HG02610 (cell line): ENCODE measurements at regions not wholly inside any gene's neighbourhood (a gene's known extent, or its start where the extent isn't known, plus 50 kb on each side); places are given as distances from the start of the nearest gene placed in this dataset.

Experiments used
- ATAC-seq: cut with Tn5 transposase; IDR thresholded peaks from one replicate; pipeline ENCODE4 v1.9.1; 2021; ENCODE audit warnings: mild to moderate bottlenecking, moderate library complexity; ENCODE audit not compliant: unreplicated experiment

DNA sequence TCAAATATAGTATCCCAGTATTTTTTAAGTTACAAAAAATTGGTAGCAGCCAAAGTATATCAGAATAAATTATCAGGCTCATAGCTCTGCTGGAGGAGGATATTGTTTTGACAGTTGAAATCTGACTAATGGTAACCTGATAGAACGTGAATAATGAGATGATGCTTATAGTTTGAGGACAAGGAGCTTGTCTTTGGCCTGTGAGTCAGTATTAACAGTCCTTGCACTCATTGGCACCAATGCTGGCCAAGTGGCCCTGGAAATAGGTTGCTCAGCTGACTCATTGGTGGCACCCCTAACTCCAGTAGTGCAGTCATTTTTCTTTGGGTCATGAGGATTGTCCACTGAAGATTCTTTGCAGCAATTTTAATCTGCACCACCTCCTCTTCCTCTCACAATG lies 203.3 kb upstream of the JADE1 start:
- no peak for ATAC-seq

DNA sequence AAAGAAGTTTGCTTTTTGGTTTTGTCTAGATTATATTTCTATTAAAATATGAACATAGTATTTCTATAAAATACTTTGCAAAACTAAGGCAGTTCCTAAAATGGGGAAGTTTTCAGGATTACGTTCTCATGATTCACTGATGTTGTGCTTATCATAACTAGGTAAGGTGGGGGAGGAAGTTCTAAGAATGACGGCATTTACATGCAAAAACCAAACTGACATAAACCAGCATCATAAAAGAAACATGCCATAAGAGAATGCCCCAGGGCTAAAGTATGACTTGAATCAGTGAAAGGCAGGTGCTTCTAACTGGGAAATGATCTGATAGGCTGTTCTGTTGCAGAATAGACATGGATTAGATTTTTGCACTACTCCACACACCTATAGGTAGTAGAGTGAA lies 204.7 kb upstream of the JADE1 start:
- no peak for ATAC-seq

DNA sequence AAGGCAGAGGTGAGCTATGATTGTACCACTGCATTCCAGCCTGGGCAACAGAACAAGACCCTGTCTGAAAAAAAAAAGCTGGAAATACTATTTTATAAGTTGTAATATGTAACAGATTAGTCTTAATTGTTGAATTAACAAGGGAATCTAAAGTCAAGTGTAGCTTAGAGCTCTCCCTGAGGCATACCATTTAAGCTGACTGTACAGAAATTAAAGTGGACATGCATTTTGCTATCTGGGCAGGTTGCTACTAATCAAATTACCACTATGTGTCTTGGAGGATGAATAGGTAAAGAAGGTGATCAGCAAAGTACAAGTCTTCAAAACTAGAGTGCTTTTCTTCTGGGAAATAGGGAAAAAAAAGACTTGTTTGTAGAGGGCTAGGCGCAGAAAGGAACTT lies 205.3 kb upstream of the JADE1 start:
- ATAC-seq, result no peak

DNA sequence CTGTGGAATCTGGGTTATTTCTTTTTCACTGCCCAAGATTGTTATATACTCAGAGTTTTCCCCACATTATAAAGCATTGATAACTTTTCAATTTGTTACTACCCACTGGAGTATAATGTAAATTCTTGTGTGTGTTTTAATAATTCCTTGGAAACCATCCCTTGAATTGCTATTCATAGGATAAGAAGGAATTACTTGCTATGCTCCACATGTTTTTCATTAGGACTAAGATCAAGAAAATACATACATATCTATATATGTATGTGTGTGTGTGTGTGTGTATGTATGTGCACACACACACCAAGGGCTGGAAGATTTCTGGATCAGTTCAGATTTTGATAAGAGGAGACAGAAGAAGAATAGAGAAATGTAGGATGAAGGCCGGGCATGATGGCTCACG lies 206.4 kb upstream of the JADE1 start:
- ATAC-seq, result no peak

DNA sequence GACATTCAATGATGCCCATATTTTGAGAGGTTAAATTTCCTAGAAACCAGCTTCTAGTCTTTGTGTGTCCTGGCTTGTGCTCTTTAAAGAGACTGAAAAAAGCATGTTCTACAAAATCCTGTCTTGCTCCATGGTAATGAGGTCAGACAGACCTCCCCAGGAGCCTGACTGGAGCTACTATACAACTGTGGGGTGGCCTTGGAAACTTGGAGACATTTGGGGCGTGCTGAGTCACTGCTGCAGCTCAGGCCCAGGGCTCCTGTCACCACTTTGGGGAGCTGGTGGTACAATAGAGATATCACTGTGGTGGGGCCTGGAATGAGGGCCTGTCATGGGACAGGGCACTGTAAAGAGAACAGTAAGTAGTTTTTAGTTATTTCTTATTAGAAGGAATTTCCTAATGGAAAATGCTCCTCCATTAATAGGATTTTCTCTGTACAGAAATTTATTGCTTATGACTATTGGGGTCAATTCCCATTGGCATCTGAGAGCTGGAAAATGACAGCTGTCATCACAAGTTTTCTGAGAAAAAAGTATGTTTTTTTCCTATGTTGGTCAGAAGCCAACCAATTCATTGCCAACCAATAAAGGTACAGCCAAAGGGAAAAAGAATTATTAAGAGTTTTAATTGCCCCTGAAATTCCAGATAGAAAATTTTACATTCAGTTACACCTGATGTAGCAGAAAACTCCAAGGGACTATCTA lies 207.4 kb upstream of the JADE1 start:
- no peak for ATAC-seq

DNA sequence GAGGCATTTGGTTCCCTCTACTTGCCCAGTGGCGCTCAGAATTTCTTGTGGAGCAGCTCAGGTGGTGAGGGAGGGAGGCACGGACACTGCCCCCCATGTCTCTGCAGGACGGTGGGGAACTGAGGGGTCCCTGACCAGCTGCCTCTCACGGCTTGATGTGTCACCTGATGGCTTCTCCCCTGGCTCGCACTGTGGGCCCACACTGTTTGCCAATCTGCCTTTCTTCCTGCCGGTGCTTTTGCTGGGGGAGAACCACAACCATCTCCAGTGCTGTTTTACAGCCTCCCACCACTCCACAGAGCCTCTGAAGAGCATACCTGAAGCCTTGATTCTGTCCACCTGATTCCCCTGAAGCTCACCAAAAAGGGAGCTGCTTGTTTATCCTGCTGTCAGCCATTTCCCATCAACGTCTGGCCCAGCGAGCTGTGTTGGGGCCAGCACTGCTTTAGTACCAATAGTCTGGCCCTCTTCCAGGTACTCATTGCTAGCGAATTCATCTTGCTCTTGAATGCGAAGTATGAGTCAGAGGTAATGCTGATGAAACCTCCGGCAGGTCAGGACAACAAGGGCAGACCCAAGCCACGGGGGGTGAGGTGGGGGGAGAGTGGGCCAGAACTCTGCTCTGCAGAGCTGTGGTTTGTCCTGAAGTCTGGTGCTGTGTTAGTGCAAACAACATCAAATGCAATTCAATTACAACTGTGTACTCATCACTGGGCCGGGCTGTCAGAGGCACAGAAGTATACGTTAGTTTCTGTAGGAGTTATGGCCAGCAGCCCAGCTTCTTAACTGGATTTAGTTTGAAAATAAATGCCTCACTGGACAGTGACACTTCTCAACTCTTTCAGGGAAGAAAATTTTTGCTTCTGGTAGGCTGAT lies 208.3 kb upstream of the JADE1 start:
- ATAC-seq, result no peak

DNA sequence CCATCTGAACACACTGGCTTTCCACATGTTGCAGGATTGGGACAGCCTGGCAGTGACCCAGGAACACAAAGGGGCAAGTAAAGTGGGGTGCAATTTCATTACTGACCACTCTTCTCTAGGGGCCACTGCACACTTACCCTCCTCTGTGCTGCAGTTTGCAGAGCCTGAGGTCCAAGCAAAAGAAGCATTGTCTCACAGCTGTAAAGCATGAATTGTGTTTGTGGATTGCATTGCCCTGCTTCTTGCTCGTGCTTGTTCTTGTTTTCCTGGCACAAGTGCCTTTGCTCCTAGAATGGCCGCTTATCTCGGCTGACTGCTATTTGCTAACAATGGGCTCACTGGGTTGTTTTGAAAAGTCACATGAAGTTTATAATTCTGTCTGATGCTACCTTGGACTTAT lies 209.1 kb upstream of the JADE1 start:
- no peak for ATAC-seq

DNA sequence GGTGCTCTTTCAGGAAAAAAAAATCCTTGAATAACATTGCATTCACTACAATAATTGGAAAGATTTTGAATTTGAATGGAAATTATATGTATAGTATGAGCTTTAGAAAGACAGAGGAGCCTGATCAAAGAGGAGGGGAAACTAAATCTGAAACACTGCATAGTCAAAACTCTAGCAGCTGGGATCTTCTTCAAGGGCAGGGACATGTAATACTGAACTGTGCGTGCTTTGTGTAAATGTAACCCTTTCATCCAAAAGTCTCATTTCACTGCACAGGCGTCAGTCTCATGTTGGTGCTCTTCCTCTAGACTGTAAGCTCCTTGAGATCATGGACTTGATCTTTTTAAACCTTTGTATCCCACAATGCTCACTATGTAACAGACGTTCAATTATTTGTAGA lies 212.0 kb upstream of the JADE1 start:
- ATAC-seq, result no peak

DNA sequence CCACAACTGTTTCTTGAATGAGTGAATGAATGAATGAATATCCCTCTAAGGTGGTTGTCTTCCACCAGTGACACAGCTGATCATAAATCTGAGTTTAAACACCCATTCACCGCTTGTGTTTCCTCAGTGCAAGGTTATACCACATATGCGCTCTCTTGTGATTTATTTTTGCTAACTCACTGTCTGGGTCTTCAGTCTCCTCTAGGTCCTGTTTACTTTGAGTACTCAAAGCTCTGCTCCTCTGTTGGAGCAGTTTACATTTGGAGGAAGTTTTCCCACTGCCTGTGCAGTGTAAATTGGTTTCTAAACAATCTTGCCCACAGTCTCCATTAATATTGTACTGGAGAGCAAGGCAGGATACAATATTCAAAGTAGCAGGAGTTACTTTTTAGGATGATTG lies 212.6 kb upstream of the JADE1 start:
- no peak for ATAC-seq

DNA sequence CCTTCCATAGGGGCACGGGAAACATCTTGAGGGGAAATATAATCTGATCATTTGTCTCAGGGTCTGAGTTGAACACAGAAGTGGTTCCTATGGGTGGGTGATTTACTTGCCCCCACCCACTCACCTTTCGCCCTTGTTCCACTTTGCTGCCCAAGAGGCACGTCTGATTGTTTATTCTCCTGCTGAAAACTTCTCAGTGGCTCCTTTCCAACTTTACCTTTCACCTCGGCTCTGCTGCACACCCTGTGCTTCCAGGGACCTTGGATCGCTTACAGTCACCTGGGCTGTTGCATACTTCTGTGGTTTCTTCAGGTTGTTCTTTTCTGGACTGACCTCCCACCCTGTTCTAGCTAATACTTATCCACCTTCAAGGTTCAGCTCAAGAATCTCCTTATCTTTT lies 213.4 kb upstream of the JADE1 start:
- no peak for ATAC-seq

DNA sequence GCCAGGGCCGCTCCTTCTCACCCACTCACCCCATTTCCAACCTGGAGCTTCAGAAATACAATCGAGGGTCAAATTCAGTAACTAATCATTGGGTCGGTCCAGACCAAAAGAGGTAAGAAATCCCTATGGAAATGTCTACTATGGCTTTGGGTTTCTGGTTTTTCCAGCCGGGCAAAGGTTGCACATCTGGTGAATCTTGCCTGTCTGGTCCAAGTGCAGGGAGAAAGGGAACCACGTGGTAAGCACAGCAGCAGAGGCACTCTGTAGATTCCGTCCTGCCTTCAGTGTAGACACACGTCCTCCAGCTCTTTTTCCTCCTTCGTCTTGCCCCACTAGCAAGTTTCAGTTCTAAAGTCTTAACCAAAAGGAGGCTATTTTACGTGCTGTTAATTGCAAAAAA lies 218.0 kb upstream of the JADE1 start:
- no peak for ATAC-seq

DNA sequence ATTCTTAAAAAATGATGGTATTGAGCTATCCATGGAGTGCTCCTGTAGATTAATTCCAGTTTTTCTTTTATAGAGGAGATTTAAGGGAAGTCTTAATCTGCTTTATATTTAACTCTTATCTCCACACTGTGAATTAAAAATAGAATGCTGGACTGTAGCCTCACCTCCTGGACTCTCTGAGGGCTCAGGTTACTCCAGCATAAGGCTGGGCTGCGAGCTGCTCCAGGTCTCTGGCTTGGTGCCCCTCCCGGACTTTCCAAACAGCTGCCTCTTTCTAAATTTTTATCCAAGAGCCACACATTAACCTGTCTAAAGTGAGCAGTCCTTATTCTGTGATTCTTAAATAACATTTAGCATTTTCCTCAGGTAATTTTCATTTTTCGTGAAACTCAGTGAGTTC lies 218.7 kb upstream of the JADE1 start:
- no peak for ATAC-seq

DNA sequence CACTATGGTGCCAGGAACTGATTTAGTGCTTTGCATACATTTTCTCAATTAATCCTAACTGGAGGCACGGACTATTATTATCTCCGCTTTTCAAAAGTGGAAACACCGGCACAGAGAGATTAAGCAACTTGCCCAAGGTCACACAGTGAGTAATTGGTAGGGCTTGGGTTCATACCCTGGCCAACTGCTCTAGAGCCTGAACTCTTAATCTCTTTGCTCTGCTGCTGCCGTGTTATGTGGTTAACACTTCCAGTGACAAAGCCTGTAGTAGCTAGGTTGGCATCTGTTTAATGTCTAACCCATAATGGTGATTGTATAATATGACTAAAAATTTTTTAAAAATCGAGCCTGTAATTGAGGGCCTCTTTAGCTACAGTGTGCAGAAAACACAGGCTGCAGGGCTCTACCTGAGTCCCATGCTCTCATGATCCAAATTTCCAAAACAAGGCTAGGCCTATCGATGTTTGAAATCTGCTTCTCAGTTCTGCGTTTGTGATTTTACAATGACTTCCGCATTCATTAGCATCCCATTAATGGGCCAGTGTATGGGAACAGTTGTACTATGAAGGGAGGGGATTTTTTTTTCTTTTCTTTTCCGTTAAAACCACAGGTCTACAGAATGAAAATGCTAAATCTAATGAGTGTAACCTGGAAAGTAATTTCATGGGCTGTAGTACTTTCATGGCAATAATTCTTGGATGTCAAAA lies 219.3 kb upstream of the JADE1 start:
- no peak for ATAC-seq

DNA sequence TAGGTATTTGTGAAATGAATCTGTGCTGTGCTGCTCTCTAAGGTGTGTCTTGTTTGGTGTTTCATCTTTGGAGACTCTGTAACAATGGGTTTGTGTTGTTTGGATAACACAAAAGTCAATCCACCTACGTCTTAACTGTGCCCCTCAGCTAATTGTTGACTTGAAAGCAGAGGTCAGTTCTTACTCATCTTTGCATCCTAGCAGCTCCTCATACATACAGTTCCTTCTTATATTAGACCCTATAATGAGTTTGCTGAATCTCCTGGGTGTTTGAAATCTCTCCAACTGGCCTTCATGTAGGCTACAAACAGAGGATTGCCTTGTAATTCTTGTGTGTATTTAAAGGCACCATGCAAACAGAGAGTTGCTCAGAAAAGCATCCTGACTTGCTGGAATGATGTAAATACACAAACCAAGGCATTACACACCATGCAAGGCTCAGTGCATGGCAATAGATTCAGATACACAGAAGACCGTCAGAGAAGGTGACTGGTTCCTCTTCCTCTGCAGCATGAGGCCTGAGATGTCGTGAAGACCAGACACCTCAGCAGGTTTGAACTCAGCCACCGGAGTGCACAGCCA lies 220.0 kb upstream of the JADE1 start:
- no peak for ATAC-seq

DNA sequence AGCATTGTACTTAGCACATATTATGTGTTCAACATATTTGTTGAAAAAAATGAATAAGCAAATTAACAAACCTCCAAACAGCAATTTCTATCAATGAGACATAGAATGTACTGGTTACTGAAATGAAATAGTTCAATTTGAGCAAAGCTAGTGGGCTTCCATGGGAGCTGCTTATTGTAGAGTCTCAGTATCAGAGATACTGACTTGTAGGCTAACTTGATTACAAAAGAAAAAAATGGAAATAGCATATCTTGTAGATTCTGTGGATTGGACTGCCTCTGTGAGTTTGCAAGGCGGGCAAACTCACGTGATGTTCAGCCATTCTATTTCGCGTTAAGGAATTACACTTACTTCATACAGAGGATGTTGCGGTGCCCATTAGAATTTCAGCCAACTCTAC lies 222.1 kb upstream of the JADE1 start:
- ATAC-seq, result no peak

DNA sequence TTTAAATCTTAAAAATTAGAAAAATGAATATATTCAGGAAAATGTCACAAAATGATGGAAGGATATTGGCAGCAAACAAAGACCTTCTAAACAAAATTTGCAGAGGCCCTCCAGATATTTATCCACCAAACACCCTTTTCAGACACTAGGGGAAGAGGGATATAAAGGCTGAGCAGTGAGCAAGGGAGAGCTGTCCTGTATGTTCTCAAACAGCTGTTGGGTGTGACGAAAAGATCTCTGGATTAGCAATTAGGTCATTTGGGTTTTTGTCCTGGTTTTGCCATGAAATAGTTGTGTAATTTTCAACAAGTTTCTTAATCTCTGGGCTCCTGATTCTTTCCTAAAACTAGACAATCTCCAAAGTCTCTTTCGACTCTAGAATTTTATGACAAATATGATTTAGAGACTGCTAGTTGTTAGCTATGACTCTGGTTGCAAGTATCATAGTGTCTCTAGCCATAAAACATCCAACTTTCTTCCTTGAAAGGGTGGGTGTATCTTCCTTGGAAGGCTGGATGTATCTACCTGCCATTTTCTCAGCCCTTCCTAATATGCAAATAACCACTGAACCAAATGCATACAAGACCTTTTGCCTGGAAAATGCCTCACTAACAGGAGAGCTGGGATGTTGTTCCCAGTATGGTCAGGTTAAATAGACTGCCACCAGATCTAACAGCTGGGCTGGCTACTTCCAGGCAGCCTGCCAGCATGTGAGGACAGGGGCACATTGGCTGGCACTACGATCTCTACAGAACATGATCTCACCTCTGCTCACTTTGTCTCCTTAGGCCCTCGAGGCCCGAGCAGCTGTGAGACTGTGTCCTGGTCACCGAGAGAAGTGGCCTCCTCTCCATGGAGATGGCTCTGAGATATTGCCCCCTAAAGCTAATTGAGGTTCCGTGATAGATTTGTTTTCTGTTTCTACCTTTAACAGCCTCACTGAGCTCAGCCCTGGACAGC lies 225.5 kb upstream of the JADE1 start:
- no peak for ATAC-seq

DNA sequence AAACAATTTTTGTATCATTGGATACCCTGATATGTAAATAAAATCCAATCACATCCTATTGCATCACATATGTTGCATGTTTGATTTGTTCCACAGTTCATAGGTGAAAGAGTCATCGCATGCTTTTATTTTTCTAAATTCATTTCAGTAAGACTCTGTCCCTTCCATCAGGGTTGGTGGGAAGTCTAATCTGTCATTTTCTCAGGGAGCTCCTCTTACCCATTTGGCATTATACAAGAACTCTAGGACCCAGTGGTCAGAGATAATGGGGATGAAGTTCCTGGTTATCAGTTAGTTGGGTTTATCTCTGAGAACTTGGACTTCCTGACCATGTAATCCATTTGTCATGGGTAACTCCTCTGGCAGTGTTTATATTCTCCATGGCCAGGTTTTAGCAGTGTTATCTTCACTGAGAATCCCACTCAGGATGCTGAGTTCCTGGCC lies 227.1 kb upstream of the JADE1 start:
- ATAC-seq, result no peak

DNA sequence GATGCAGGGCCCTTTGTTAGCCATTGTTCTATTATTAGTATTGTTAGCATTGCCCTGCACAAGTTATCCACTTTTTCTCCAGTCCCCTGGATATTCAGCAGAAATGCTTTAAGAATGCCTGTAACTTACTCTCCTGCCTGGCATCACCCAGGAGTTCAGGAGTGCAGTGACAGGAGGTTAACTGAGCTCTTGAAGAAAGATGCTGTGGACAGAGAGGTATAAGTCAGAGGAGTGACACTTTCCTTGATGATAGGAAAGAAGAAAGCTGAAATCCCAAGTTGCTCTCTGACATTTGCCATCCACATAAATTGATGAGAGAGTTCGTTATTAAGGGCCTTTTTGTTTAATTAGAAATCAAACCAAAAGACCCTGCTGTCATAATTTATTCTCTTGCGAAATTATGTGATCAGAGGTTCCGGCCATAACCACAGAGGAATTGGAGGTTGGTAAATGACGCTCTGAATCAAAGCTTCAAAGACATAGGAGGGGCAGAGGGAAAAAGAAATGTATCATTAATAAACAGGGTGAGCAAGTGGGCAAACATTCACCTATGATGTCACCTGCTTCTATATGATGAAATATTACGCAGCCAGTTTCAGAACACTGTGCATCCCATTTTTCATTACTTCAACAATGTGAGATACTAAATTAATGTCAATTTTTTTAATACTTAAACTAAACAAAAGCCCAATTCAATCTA lies 230.2 kb upstream of the JADE1 start:
- no peak for ATAC-seq

DNA sequence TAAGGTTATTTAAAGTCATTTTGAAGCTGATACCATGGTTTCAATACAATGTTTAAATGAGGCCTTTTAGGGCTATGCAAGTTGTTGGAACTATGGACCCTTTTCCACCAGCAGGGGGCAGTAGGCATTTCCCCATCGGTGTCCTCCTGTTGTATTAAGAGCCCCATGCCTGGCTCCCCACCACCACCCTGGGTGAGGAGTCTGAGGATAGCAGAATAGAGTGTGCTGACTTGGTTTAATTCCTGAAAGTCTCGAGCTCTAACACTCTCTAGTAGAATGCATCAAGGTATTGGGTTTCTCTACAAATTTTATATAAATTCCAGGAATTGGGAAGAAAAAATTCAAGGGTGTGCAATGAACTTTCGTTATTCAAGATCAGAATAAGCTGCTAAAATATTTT lies 234.8 kb upstream of the JADE1 start:
- ATAC-seq, result peak; percentile 90
